ENCODE measurements at regions not wholly inside any gene's neighbourhood (a gene's known extent, or its start where the extent isn't known, plus 50 kb on each side); places are given as distances from the start of the nearest gene placed in this dataset.

GRCh38 chr1:214928574-214928973 lies 154.0 kb upstream of the KCNK2 start:
- no peak for DNase-seq (ENCODE audit: low read depth)

DNA sequence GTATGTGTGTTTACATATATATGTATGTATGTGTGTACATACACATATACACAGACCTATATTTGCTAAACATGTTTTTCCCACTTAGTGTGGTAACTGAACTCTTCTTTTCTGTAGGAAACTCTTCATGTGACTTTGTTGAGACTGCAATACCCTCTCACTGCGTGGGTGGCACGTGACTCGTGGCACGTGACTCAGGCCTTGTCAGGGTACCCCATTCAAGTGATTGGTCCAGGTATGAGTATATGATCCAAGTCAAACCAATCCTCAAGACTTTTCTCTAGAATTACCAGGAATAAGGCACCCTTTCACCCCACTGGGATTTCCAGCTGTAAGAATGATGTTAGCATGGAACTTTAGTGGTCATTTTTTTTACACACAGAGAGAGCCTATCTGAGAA lies 149.2 kb upstream of the KCNK2 start:
- DNase-seq (ENCODE audit: low read depth), result no peak

DNA sequence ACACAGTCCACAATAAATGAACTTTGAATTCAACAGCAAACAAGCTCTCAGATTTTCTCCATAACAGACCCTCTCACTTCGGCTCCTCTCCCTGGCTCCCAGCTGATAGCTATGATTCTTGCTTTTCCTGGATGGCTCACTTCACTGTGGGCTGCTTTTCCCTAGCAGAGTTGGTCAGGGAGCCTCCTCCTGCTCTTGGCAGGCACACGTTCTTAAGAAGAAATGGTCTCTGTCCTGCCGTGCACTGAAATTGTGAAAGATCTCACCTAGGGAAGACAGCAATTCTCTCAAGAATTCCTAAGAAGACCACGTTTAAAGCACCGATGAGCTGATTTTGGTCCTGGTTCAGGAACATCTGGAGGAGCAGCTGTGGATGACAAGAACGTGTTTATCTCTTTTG lies 148.5 kb upstream of the KCNK2 start:
- DNase-seq (ENCODE audit: low read depth), result no peak

DNA sequence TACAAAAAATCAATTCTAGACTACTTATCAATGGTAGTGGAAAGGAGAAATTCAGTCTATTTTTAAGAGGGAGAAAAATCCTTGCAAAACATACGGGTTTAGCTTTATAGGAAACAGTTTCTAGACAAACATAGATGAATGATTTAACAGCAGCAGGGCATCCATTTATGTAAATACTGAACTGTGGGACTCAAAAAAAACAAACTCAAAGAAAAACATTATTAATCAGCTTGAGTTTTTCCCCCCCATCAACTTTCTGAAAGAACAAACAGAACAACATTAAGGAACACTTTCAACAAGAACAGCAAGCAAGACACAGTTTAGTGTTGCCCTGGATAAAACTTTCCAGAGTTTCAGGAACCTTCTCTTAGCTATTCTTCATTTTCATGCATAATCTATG lies 147.3 kb upstream of the KCNK2 start:
- no peak for DNase-seq (ENCODE audit: low read depth)

DNA sequence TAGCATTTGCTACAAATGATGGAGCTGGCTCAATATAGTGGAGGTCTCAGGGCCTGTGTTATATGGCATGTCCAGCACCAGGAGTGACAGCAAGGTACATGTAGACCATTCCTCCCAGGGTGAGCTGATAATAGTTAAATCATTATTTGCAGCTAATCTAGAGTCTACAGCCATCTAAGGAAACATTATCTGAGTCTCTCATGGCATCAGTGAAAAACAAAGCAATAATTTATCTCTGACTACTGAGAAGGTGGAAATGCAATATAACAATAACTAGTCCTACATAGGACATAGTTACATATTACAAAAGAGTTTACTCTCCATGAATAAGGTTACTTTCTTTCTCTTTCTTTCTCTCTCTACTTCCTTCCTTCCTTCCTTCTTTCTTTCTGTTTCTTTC lies 143.4 kb upstream of the KCNK2 start:
- DNase-seq (ENCODE audit: low read depth), result no peak

DNA sequence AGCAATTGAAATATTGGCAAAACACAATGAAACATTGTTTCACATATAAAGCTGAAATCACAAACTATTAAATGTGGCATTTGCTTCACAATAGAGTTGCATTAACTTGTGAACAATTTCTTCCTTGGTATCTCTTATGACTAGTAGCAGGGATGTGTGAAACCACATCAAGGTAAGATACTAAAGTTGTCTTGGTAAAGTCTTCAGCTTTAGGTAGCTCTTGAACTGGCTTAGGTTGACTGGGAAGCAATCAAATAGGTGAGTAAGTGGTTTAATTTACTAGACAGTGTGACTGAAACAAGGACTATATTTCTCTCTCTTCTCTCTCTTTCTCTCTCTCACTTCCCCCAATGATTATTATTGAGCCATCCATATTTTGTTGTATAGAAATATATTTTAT lies 141.5 kb upstream of the KCNK2 start:
- DNase-seq (ENCODE audit: low read depth), result no peak

- DNase-seq (ENCODE audit: low read depth), result no peak
These were observed 139.5 kb upstream of the KCNK2 start for GRCh38 chr1:214943054-214943453.

- no peak for DNase-seq (ENCODE audit: low read depth)
These were observed 135.9 kb upstream of the KCNK2 start for GRCh38 chr1:214946615-214947014.

- no peak for DNase-seq (ENCODE audit: low read depth)
These were observed 129.9 kb upstream of the KCNK2 start for GRCh38 chr1:214952648-214953047.

DNA sequence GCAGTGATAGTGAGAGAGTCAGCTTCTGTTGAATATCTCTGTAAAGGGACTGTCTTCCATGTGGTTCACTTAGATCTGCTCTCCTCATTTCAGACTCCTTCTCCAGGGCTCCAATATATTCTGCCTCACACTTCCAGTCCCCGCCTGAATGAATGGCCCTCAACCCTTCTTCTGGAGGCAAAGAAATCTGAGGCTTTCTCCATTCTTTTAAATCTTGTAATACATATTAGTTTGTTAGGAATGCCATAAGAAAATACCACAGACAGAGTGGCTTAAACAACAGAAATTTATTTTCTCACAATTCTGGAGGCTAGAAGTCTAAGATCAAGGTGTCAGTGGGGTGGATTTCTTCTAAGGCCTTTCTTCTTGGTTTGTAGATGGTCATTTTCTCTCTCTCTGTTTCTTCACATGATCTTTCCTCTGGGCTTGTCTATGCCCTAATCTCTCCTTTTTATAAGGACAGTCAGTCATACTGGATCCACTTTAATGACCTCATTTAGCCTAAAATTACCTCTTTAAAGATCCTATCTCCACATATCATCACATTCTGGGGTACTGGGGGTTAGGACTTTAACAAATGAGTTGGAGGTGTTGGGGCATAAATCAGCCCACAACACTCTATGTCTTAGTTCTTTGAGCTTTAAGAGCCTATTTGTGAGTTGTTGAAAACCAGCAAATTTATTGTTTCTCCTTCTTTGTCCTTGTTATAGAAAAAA lies 128.5 kb upstream of the KCNK2 start:
- no peak for DNase-seq (ENCODE audit: low read depth)

DNA sequence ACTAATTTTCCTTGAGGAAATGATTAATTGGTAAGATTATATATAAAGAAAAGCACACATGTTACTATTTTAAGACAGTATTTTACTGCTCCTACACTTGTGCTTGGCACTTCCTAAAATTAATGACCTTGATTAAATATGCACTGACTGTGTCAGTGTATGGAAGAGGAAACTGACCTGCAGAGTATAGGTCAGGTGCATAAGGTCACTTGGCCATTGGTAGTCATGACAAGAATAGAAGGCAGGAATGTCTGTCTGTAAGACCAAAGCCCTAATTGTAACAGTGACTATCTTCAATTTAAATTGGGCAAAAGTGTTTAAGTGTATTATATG lies 128.0 kb upstream of the KCNK2 start:
- DNase-seq (ENCODE audit: low read depth), result no peak

GRCh38 chr1:214957330-214958137 lies 125.0 kb upstream of the KCNK2 start:
- DNase-seq (ENCODE audit: low read depth), result peak; percentile 94

DNA sequence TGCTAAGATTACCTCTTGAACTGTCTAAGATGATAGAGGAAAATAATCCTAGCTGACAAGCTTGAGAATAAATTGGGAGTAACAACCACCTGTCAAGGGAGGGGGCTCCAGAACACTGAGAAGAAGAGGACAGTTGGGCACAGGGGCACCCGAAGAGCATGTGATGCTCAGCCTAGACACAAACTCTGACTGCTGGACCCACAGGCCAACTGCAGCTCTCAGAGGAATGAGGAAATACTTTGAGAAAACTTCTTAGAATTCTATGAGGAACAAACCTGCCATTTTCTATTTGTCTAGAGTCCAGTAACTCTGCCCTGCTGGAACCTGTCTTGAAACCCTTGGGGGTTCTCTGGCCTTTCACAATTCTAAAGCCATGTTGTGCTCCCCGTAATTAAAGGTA lies 124.1 kb upstream of the KCNK2 start:
- DNase-seq (ENCODE audit: low read depth), result no peak

GRCh38 chr1:214966346-214966745 lies 116.2 kb upstream of the KCNK2 start:
- no peak for DNase-seq (ENCODE audit: low read depth)

GRCh38 chr1:214967865-214968575 lies 114.5 kb upstream of the KCNK2 start:
- DNase-seq (ENCODE audit: low read depth), result peak; percentile 62

DNA sequence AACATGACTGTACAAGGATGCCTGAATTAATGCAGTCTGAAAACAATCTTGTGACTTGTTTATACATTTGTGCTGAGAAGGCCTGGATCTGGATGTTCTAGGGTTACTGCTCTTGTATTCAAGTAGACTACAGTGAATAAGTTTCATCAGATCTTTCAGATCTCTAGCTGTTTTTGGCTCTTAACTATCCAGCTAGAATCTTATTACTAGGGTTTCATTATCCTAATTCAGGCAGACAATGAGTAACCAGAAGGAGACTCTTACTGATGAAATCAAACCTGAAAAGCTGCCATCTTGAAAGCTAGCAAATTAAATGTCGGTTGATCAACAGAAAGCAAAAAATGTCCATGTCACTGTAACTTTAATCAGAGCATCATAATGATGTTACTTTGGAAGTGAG lies 112.5 kb upstream of the KCNK2 start:
- no peak for DNase-seq (ENCODE audit: low read depth)

- DNase-seq (ENCODE audit: low read depth), result no peak
These were observed 111.5 kb upstream of the KCNK2 start for GRCh38 chr1:214971071-214971470.

- no peak for DNase-seq (ENCODE audit: low read depth)
These were observed 108.5 kb upstream of the KCNK2 start for GRCh38 chr1:214974002-214974401.

GRCh38 chr1:214976665-214977064 lies 105.9 kb upstream of the KCNK2 start:
- no peak for DNase-seq (ENCODE audit: low read depth)

DNA sequence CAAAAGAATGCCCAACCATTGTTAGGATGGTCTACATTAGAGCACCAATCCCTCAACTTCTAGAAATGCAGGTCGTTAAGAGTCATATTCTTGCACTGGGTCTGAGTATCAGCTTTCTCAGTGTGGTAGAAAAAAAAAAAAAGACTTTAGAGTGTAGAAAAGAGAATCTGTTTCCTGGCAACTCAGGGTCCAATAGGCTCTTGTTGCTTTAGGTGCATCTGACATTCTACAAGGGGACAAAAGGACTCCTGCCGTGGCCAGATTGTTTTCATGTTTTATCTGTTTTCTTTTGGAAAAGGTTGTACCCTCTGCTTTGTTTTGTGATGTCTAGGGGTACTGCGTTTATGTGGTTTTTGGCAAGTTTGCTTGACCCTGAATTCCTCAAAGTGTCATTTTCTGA lies 105.4 kb upstream of the KCNK2 start:
- no peak for DNase-seq (ENCODE audit: low read depth)

- DNase-seq (ENCODE audit: low read depth), result no peak
These were observed 104.7 kb upstream of the KCNK2 start for GRCh38 chr1:214977700-214978374.

DNA sequence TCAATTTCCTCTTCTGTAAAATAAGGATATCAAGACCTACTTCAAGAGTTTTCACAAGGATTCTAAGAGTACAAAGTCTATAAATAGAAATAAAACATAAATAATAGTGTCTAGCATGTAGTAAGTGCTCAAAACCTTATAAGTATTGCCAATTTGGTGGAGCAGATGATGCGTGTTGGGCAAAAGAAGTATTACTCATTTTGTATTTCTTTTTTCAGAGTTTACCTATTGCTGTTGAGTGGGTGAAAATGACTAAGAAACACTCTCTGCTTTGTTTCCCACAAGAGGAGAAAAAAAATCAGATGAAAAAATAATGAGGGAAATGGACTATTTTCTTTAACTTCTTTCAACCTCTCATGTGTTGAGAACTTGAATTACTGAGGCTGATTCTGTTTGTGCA lies 103.3 kb upstream of the KCNK2 start:
- no peak for DNase-seq (ENCODE audit: low read depth)

DNA sequence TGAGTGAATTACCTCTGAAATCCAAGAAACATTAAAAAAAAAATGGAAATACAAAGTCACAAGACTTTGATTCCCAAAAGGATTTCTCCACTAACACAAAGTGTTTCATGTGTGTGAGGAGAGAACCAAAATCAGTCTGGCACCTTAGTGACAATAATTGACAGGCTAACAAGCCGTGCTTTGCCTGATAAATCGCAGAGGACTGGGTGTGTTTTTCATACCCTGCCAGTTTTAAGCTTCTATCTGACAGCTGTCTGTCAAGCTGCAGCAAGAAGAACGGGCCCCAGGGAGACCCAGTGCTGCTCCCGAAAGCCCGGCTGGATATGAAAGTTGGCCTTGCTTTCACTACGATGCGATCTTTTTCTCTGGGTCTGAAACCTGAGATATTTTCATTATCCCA lies 101.6 kb upstream of the KCNK2 start:
- DNase-seq (ENCODE audit: low read depth), result no peak

Measured in HS-27A (cell line).